ENCODE measurements at regions not wholly inside any gene's neighbourhood (a gene's known extent, or its start where the extent isn't known, plus 50 kb on each side); places are given as distances from the start of the nearest gene placed in this dataset.
"Not testable (repeated sequence)": the region's sequence is repeated elsewhere in the genome, so short reads cannot be mapped to it uniquely, and the experiment has no call there.

GRCh38 chr15:39260391-39260790, 320.5 kb upstream of the THBS1 start:
- Histone ChIP-seq H2AFZ (ENCODE audit: low read depth, low read length) (no peak overlapping the region), H3K36me3 (ENCODE audit: insufficient read depth, low read length) (no peaks in the 10 kb centered on the region), H4K20me1 (ENCODE audit: insufficient read depth) (no peaks in the 10 kb centered on the region), H3K4me2 (ENCODE audit: low read length) (no peak overlapping the region), H3K27ac (ENCODE audit: low read length) (no peak overlapping the region), H3F3A (ENCODE audit: insufficient read depth, low read length, poor library complexity, severe bottlenecking) (peaks cover 6% of the 10 kb centered on the region), H3K9ac (ENCODE audit: low read length) (no peak overlapping the region), H3K9me2 (ENCODE audit: insufficient read depth, low read length) (no peaks in the 10 kb centered on the region), H3K79me2 (replicated peaks; ENCODE audit: insufficient read depth, low read length) (no peaks in the 10 kb centered on the region), H3K27me3 (ENCODE audit: insufficient read depth, low read depth, low read length) (peaks cover 9% of the 10 kb centered on the region), H3K4me3 (ENCODE audit: low read length) (no peak overlapping the region), H3K9me3 (ENCODE audit: low read length) (no peaks in the 10 kb centered on the region)
- TF ChIP-seq RAD21 (conservative IDR thresholded peaks at IDR 0.05), result no peak

- H3K4me2 ChIP-seq (ENCODE audit: low read length), result no peak overlapping the region
- H3K27ac ChIP-seq (ENCODE audit: low read length), result no peak overlapping the region
- H4K20me1 ChIP-seq (ENCODE audit: insufficient read depth), result no peaks in the 10 kb centered on the region
- no peaks in the 10 kb centered on the region for H3K36me3 ChIP-seq (ENCODE audit: insufficient read depth, low read length)
- no peak overlapping the region for H2AFZ ChIP-seq (ENCODE audit: low read depth, low read length)
- H3K4me3 ChIP-seq (ENCODE audit: low read length), result no peak overlapping the region
- peaks cover 6% of the 10 kb centered on the region for H3F3A ChIP-seq (ENCODE audit: insufficient read depth, low read length, poor library complexity, severe bottlenecking)
- no peak overlapping the region for H3K9ac ChIP-seq (ENCODE audit: low read length)
- H3K9me3 ChIP-seq (ENCODE audit: low read length), result no peaks in the 10 kb centered on the region
- no peaks in the 10 kb centered on the region for H3K9me2 ChIP-seq (ENCODE audit: insufficient read depth, low read length)
- TF ChIP-seq POLR2AphosphoS5 (IDR thresholded peaks at IDR 0.05) (no peak), MXI1 (conservative IDR thresholded peaks at IDR 0.05; ENCODE audit: poor library complexity, severe bottlenecking) (no peak), TAF1 (IDR thresholded peaks at IDR 0.05; ENCODE audit: low read depth) (no peak), CTCF (IDR thresholded peaks at IDR 0.05; ENCODE audit: poor library complexity, severe bottlenecking) (no peak), EP300 (conservative IDR thresholded peaks at IDR 0.05; ENCODE audit: poor library complexity, severe bottlenecking) (no peak), REST (IDR thresholded peaks at IDR 0.05; ENCODE audit: borderline replicate concordance) (no peak)
- peaks cover 9% of the 10 kb centered on the region for H3K27me3 ChIP-seq (ENCODE audit: insufficient read depth, low read depth, low read length)
- no peaks in the 10 kb centered on the region for H3K79me2 ChIP-seq (replicated peaks; ENCODE audit: insufficient read depth, low read length)
Observed at GRCh38 chr15:39260791-39261190, 320.1 kb upstream of the THBS1 start.

GRCh38 chr15:39261397-39262183, 319.3 kb upstream of the THBS1 start:
- not testable (repeated sequence) for H3K79me2 ChIP-seq (replicated peaks; ENCODE audit: insufficient read depth, low read length); H3K9me2 ChIP-seq (ENCODE audit: insufficient read depth, low read length); H3K4me2 ChIP-seq (ENCODE audit: low read length); H3K36me3 ChIP-seq (ENCODE audit: insufficient read depth, low read length); H3F3A ChIP-seq (ENCODE audit: insufficient read depth, low read length, poor library complexity, severe bottlenecking); H3K9me3 ChIP-seq (ENCODE audit: low read length); H2AFZ ChIP-seq (ENCODE audit: low read depth, low read length); H3K4me3 ChIP-seq (ENCODE audit: low read length); H4K20me1 ChIP-seq (ENCODE audit: insufficient read depth); H3K9ac ChIP-seq (ENCODE audit: low read length); H3K27ac ChIP-seq (ENCODE audit: low read length); H3K27me3 ChIP-seq (ENCODE audit: insufficient read depth, low read depth, low read length)

GRCh38 chr15:39262995-39263772, 317.7 kb upstream of the THBS1 start:
- not testable (repeated sequence) for H3K9me2 ChIP-seq (ENCODE audit: insufficient read depth, low read length); H4K20me1 ChIP-seq (ENCODE audit: insufficient read depth); H3K9ac ChIP-seq (ENCODE audit: low read length); H3K27me3 ChIP-seq (ENCODE audit: insufficient read depth, low read depth, low read length); H3F3A ChIP-seq (ENCODE audit: insufficient read depth, low read length, poor library complexity, severe bottlenecking); H3K79me2 ChIP-seq (replicated peaks; ENCODE audit: insufficient read depth, low read length); H2AFZ ChIP-seq (ENCODE audit: low read depth, low read length); H3K27ac ChIP-seq (ENCODE audit: low read length); H3K9me3 ChIP-seq (ENCODE audit: low read length); H3K4me3 ChIP-seq (ENCODE audit: low read length); H3K4me2 ChIP-seq (ENCODE audit: low read length); H3K36me3 ChIP-seq (ENCODE audit: insufficient read depth, low read length)
